Common myeloid progenitor, CD34-positive (primary cell): ENCODE measurements at regions not wholly inside any gene's neighbourhood (a gene's known extent, or its start where the extent isn't known, plus 50 kb on each side); places are given as distances from the start of the nearest gene placed in this dataset.

Experiments used
- CTCF ChIA-PET: fragments of 350-600 bp; sonication (Branson Sonifier 250); formaldehyde crosslinking; loops from one replicate; lab custom pipeline; 2021; ENCODE audit warnings: antibody characterized with exemption; lab: Charles Lee
- POLR2A ChIA-PET: fragments of 350-600 bp; sonication (Branson Sonifier 250); formaldehyde crosslinking; loops from one replicate; lab custom pipeline; 2021; ENCODE audit warnings: antibody characterized with exemption; lab: Charles Lee
- DNase-seq, 3 donors: peaks; one replicate each; pipeline versions ENCODE4 v3.0.0 to v3.0.0-alpha.2; 2013
- H3K27ac ChIP-seq, 2 experiments: 1 replicate in 1 of 2; 2 replicates in 1 of 2; pipeline ENCODE4 v1.7.0; 2013; ENCODE audit warnings: inconsistent platforms in 2 of 2, low read length in 2 of 2, mild to moderate bottlenecking in 2 of 2, low read depth in 1 of 2, moderate library complexity in 1 of 2; ENCODE audit not compliant: severe bottlenecking in 2 of 2, insufficient read depth in 1 of 2, poor library complexity in 1 of 2
- H3K27me3 ChIP-seq, 5 experiments: replicated peaks in 2 of 5; 1 replicate in 3 of 5; 2 replicates in 2 of 5; pipeline versions ENCODE4 v1.6.1 to v1.7.0; 2013; ENCODE audit warnings: low read length in 4 of 5, mild to moderate bottlenecking in 2 of 5, moderate library complexity in 2 of 5, inconsistent platforms in 1 of 5; ENCODE audit not compliant: insufficient read depth in 5 of 5, control insufficient read depth in 4 of 5
- H3K36me3 ChIP-seq, 4 experiments: 1 replicate in 2 of 4; 2 replicates in 2 of 4; pipeline versions ENCODE4 v1.6.1 to v1.7.0; 2013; ENCODE audit warnings: low read length in 3 of 4, control low read depth in 1 of 4, mild to moderate bottlenecking in 1 of 4; ENCODE audit not compliant: control insufficient read depth in 4 of 4, insufficient read depth in 4 of 4
- H3K4me1 ChIP-seq, 4 experiments: 1 replicate in 3 of 4; 2 replicates in 1 of 4; pipeline versions ENCODE4 v1.6.1 to v1.7.1; 2013; ENCODE audit warnings: low read length in 3 of 4, mild to moderate bottlenecking in 3 of 4, control low read depth in 1 of 4, inconsistent platforms in 1 of 4, moderate library complexity in 1 of 4; ENCODE audit not compliant: control insufficient read depth in 4 of 4, insufficient read depth in 4 of 4; ENCODE audit errors: control extremely low read depth in 1 of 4
- H3K4me3 ChIP-seq, 7 experiments: 1 replicate in 4 of 7; 2 replicates in 3 of 7; pipeline versions ENCODE4 v1.5.1 to v1.7.0; 2013; ENCODE audit warnings: mild to moderate bottlenecking in 7 of 7, low read length in 6 of 7, moderate library complexity in 6 of 7, inconsistent platforms in 2 of 7, low read depth in 2 of 7, control low read depth in 1 of 7; ENCODE audit not compliant: insufficient read depth in 4 of 7, control insufficient read depth in 1 of 7; ENCODE audit errors: extremely low read depth in 1 of 7
- H3K9me3 ChIP-seq, 5 experiments: 1 replicate in 4 of 5; 2 replicates in 1 of 5; pipeline versions ENCODE4 v1.6.1 to v1.7.1; 2013; ENCODE audit warnings: low read length in 4 of 5, mild to moderate bottlenecking in 2 of 5, inconsistent platforms in 1 of 5, low read depth in 1 of 5, moderate library complexity in 1 of 5; ENCODE audit not compliant: control insufficient read depth in 4 of 5, insufficient read depth in 2 of 5; ENCODE audit errors: control extremely low read depth in 1 of 5
- WGBS: methylation state at CpG from one replicate; pipeline ENCODE4 v1.1.5; 2013; ENCODE audit not compliant: insufficient coverage; 5-methylcytosine and 5-hydroxymethylcytosine counted together

GRCh38 chr1:81635816-81636215 lies 164.9 kb upstream of the ADGRL2 start:
- POLR2A ChIA-PET = no interaction called here

GRCh38 chr1:81634294-81634693 lies 166.4 kb upstream of the ADGRL2 start:
- no peak for DNase-seq
- POLR2A ChIA-PET = no interaction called here
- no peaks in the 10 kb centered on the region for H3K4me1 ChIP-seq
- no peaks in the 10 kb centered on the region for H3K9me3 ChIP-seq
- H3K27ac ChIP-seq = no peak overlapping the region
- H3K36me3 ChIP-seq = no peaks in the 10 kb centered on the region
- no peaks in the 10 kb centered on the region for H3K27me3 ChIP-seq
- CTCF ChIA-PET = no interaction called here
- WGBS = 100% methylated on average over 4 of the region's 6 CpGs
- H3K4me3 ChIP-seq = no peak overlapping the region

More at GRCh38 chr1:81635816-81636215, 164.9 kb upstream of the ADGRL2 start:
- no peaks in the 10 kb centered on the region for H3K9me3 ChIP-seq
- no peaks in the 10 kb centered on the region for H3K36me3 ChIP-seq
- no peaks in the 10 kb centered on the region for H3K4me1 ChIP-seq
- H3K27ac ChIP-seq = no peak overlapping the region
- WGBS = 100% methylated on average over 1 of the region's 2 CpGs
- H3K4me3 ChIP-seq = no peak overlapping the region
- no peaks in the 10 kb centered on the region for H3K27me3 ChIP-seq
- no peak for DNase-seq
- CTCF ChIA-PET = interaction anchor here (1.1 kb wide), 1 partner anchor 13 kb away, joined by 3 read pairs; no protein-coding TSS in a partner anchor

GRCh38 chr1:81619156-81619555 lies 181.6 kb upstream of the ADGRL2 start:
- H3K9me3 ChIP-seq = no peaks in the 10 kb centered on the region
- H3K36me3 ChIP-seq = no peaks in the 10 kb centered on the region
- POLR2A ChIA-PET = no interaction called here
- no peak overlapping the region for H3K4me3 ChIP-seq
- no peaks in the 10 kb centered on the region for H3K4me1 ChIP-seq
- DNase-seq = no peak
- no peaks in the 10 kb centered on the region for H3K27me3 ChIP-seq
- CTCF ChIA-PET = no interaction called here
- H3K27ac ChIP-seq = no peak overlapping the region
- 100% methylated on average over 2 of the region's 3 CpGs for WGBS

- no peak for DNase-seq
- H3K4me3 ChIP-seq = no peak overlapping the region
- H3K27me3 ChIP-seq = no peaks in the 10 kb centered on the region
- no peaks in the 10 kb centered on the region for H3K36me3 ChIP-seq
- no peaks in the 10 kb centered on the region for H3K4me1 ChIP-seq
- H3K27ac ChIP-seq = no peak overlapping the region
- no peaks in the 10 kb centered on the region for H3K9me3 ChIP-seq
- POLR2A ChIA-PET = no interaction called here
- CTCF ChIA-PET = no interaction called here
These were observed 182.4 kb upstream of the ADGRL2 start for GRCh38 chr1:81618376-81618775.

GRCh38 chr1:81617308-81617967 lies 183.3 kb upstream of the ADGRL2 start:
- DNase-seq = no peak
- ChIA-PET CTCF (no interaction called here), POLR2A (no interaction called here)
- no peaks in the 10 kb centered on the region for H3K36me3 ChIP-seq
- no peaks in the 10 kb centered on the region for H3K27me3 ChIP-seq
- WGBS = 75% methylated on average over 4 of the region's 9 CpGs
- no peaks in the 10 kb centered on the region for H3K4me1 ChIP-seq
- no peak overlapping the region for H3K4me3 ChIP-seq
- H3K27ac ChIP-seq = no peak overlapping the region
- H3K9me3 ChIP-seq = no peaks in the 10 kb centered on the region

- Histone ChIP-seq H3K4me1 (no peaks in the 10 kb centered on the region), H3K4me3 (no peak overlapping the region), H3K9me3 (no peaks in the 10 kb centered on the region), H3K27ac (no peak overlapping the region), H3K27me3 (no peaks in the 10 kb centered on the region), H3K36me3 (no peaks in the 10 kb centered on the region)
- CTCF ChIA-PET = no interaction called here
- POLR2A ChIA-PET = no interaction called here
- whole genome bisulfite sequencing = 50% methylated on average over 1 of the region's 3 CpGs
- DNase-seq = no peak
These were observed 186.9 kb upstream of the ADGRL2 start for GRCh38 chr1:81613803-81614202.

- WGBS = 29% methylated on average over 1 of the region's 3 CpGs
- ChIA-PET CTCF (no interaction called here), POLR2A (no interaction called here)
- H3K4me1 ChIP-seq = no peaks in the 10 kb centered on the region
- no peak for DNase-seq
- H3K4me3 ChIP-seq = no peak overlapping the region
- H3K27ac ChIP-seq = no peak overlapping the region
- no peaks in the 10 kb centered on the region for H3K9me3 ChIP-seq
- no peaks in the 10 kb centered on the region for H3K36me3 ChIP-seq
- H3K27me3 ChIP-seq = no peaks in the 10 kb centered on the region
These were observed 192.8 kb upstream of the ADGRL2 start for GRCh38 chr1:81607924-81608323.
